Trophoblast cell (in vitro differentiated cells and primary cell): ENCODE measurements at regions not wholly inside any gene's neighbourhood (a gene's known extent, or its start where the extent isn't known, plus 50 kb on each side); places are given as distances from the start of the nearest gene placed in this dataset.

Experiments used
- DNase-seq, 2 donors: peaks; one replicate each; pipeline ENCODE4 v3.0.0-alpha.2; 2016
- H2AFZ ChIP-seq: 2 replicates; pipeline ENCODE4 v1.6.1; 2013; ENCODE audit warnings: low read length, moderate library complexity, mild to moderate bottlenecking; ENCODE audit not compliant: insufficient read depth, poor library complexity
- H2AK5ac ChIP-seq: 2 replicates; pipeline ENCODE4 v1.6.1; 2013; ENCODE audit warnings: mild to moderate bottlenecking, low read length
- H2BK120ac ChIP-seq: 2 replicates; pipeline ENCODE4 v1.6.1; 2013; ENCODE audit warnings: low read length, mild to moderate bottlenecking, moderate library complexity; ENCODE audit not compliant: insufficient read depth, poor library complexity
- H2BK12ac ChIP-seq: 2 replicates; pipeline ENCODE4 v1.6.1; 2013; ENCODE audit warnings: mild to moderate bottlenecking, low read length, moderate library complexity
- H2BK5ac ChIP-seq: 2 replicates; pipeline ENCODE4 v1.6.1; 2013; ENCODE audit warnings: low read length, low read depth, moderate library complexity, mild to moderate bottlenecking; ENCODE audit not compliant: poor library complexity
- H3K14ac ChIP-seq: 2 replicates; pipeline ENCODE4 v1.6.1; 2013; ENCODE audit warnings: mild to moderate bottlenecking, low read length
- H3K18ac ChIP-seq: 2 replicates; pipeline ENCODE4 v1.6.1; 2013; ENCODE audit warnings: mild to moderate bottlenecking, low read length
- H3K23ac ChIP-seq: 2 replicates; pipeline ENCODE4 v1.6.1; 2013; ENCODE audit warnings: low read length
- H3K27ac ChIP-seq: 2 replicates; pipeline ENCODE4 v1.5.1; 2013; ENCODE audit warnings: low read depth, mild to moderate bottlenecking, inconsistent platforms, low read length, moderate library complexity
- H3K27me3 ChIP-seq: 2 replicates; pipeline ENCODE4 v1.6.1; 2013; ENCODE audit warnings: inconsistent platforms, mild to moderate bottlenecking, low read length, moderate library complexity; ENCODE audit not compliant: insufficient read depth
- H3K36me3 ChIP-seq, 2 experiments: 1 replicate in 1 of 2; 2 replicates in 1 of 2; pipeline ENCODE4 v1.6.1; 2013; ENCODE audit warnings: low read length in 2 of 2, mild to moderate bottlenecking in 2 of 2, moderate library complexity in 1 of 2; ENCODE audit not compliant: insufficient read depth in 2 of 2, control insufficient read depth in 1 of 2
- H3K4ac ChIP-seq: 2 replicates; pipeline ENCODE4 v1.6.1; 2013; ENCODE audit warnings: low read depth, mild to moderate bottlenecking, low read length, moderate library complexity
- H3K4me1 ChIP-seq, 2 experiments: 1 replicate in 1 of 2; 2 replicates in 1 of 2; pipeline ENCODE4 v1.6.1; 2013; ENCODE audit warnings: low read length in 2 of 2, mild to moderate bottlenecking in 2 of 2, moderate library complexity in 1 of 2; ENCODE audit not compliant: insufficient read depth in 2 of 2, control insufficient read depth in 1 of 2
- H3K4me2 ChIP-seq: 2 replicates; pipeline ENCODE4 v1.6.1; 2013; ENCODE audit warnings: inconsistent platforms, mild to moderate bottlenecking, low read length, moderate library complexity
- H3K4me3 ChIP-seq: 2 replicates; pipeline ENCODE4 v1.5.1; 2013; ENCODE audit warnings: mild to moderate bottlenecking, low read depth, low read length, inconsistent platforms
- H3K79me1 ChIP-seq: one replicate; pipeline ENCODE4 v1.6.1; 2013; ENCODE audit warnings: low read length
- H3K79me2 ChIP-seq: 2 replicates; pipeline ENCODE4 v1.6.1; 2013; ENCODE audit warnings: low read length, mild to moderate bottlenecking; ENCODE audit not compliant: control insufficient read depth, insufficient read depth, poor library complexity
- H3K9ac ChIP-seq: 2 replicates; pipeline ENCODE4 v1.6.1; 2013; ENCODE audit warnings: mild to moderate bottlenecking, low read length
- H3K9me3 ChIP-seq: 2 replicates; pipeline ENCODE4 v1.6.1; 2013; ENCODE audit warnings: low read depth, mild to moderate bottlenecking, control low read depth, inconsistent platforms, low read length; ENCODE audit not compliant: insufficient read depth
- H4K12ac ChIP-seq: 2 replicates; pipeline ENCODE4 v1.6.1; 2013; ENCODE audit warnings: low read depth, mild to moderate bottlenecking, low read length, moderate library complexity
- H4K8ac ChIP-seq: 2 replicates; pipeline ENCODE4 v1.6.1; 2013; ENCODE audit warnings: low read depth, mild to moderate bottlenecking, low read length, moderate library complexity
- H4K91ac ChIP-seq: one replicate; pipeline ENCODE4 v1.6.1; 2013; ENCODE audit warnings: low read depth, mild to moderate bottlenecking, low read length, moderate library complexity
- WGBS: extraction: QIAGEN DNeasy Blood & Tissue Kit; methylation state at CpG from one replicate; pipeline ENCODE4 v1.1.7; 2013; ENCODE audit warnings: missing lambda C conversion rate; ENCODE audit not compliant: insufficient read length, insufficient coverage; ENCODE audit errors: extremely low coverage; 5-methylcytosine and 5-hydroxymethylcytosine counted together

- no peak overlapping the region for H2AK5ac ChIP-seq
- no peak for DNase-seq
- no peak overlapping the region for H3K18ac ChIP-seq
- no peak overlapping the region for H3K27ac ChIP-seq
- no CpG with 5 or more reads among the region's 3 CpGs for WGBS
- H3K4me1 ChIP-seq: no peaks in the 10 kb centered on the region
- H3K14ac ChIP-seq: no peak overlapping the region
- H2BK12ac ChIP-seq: no peak overlapping the region
- H3K4me3 ChIP-seq: no peak overlapping the region
- no peaks in the 10 kb centered on the region for H3K36me3 ChIP-seq
- H2BK5ac ChIP-seq: no peak overlapping the region
- no peaks in the 10 kb centered on the region for H3K79me2 ChIP-seq
- no peak overlapping the region for H2AFZ ChIP-seq
- H3K4ac ChIP-seq: no peak overlapping the region
- no peak overlapping the region for H3K9ac ChIP-seq
- H3K4me2 ChIP-seq: no peak overlapping the region
- H3K9me3 ChIP-seq: no peaks in the 10 kb centered on the region
- H3K23ac ChIP-seq: no peak overlapping the region
- no peak overlapping the region for H2BK120ac ChIP-seq
- no peaks in the 10 kb centered on the region for H3K27me3 ChIP-seq
- no peak overlapping the region for H4K8ac ChIP-seq
- H3K79me1 ChIP-seq: no peaks in the 10 kb centered on the region
- no peak overlapping the region for H4K91ac ChIP-seq
- H4K12ac ChIP-seq: no peak overlapping the region
Observed at GRCh38 chr2:11933854-11934253, 187.4 kb downstream of the LPIN1 start.

GRCh38 chr2:11936761-11937160, 190.3 kb downstream of the LPIN1 start:
- H2BK120ac ChIP-seq: no peak overlapping the region
- H3K4ac ChIP-seq: no peak overlapping the region
- no peaks in the 10 kb centered on the region for H3K79me2 ChIP-seq
- H3K79me1 ChIP-seq: no peaks in the 10 kb centered on the region
- no peak overlapping the region for H3K23ac ChIP-seq
- no peak overlapping the region for H4K12ac ChIP-seq
- no peaks in the 10 kb centered on the region for H3K36me3 ChIP-seq
- no CpG with 5 or more reads among the region's 9 CpGs for WGBS
- no peak overlapping the region for H3K9ac ChIP-seq
- H3K4me3 ChIP-seq: no peak overlapping the region
- no peak overlapping the region for H2AK5ac ChIP-seq
- no peak overlapping the region for H4K8ac ChIP-seq
- no peak overlapping the region for H4K91ac ChIP-seq
- H3K9me3 ChIP-seq: no peaks in the 10 kb centered on the region
- no peak overlapping the region for H3K4me2 ChIP-seq
- H3K4me1 ChIP-seq: no peaks in the 10 kb centered on the region
- no peaks in the 10 kb centered on the region for H3K27me3 ChIP-seq
- H2BK5ac ChIP-seq: no peak overlapping the region
- no peak for DNase-seq
- no peak overlapping the region for H2BK12ac ChIP-seq
- H3K14ac ChIP-seq: no peak overlapping the region
- no peak overlapping the region for H2AFZ ChIP-seq
- H3K27ac ChIP-seq: no peak overlapping the region
- no peak overlapping the region for H3K18ac ChIP-seq

- Histone ChIP-seq H2AFZ (no peak overlapping the region), H3K4me1 (no peaks in the 10 kb centered on the region), H3K9ac (no peak overlapping the region), H3K4ac (no peak overlapping the region), H3K4me2 (no peak overlapping the region), H3K18ac (no peak overlapping the region), H3K27ac (no peak overlapping the region), H3K79me2 (no peaks in the 10 kb centered on the region), H3K14ac (no peak overlapping the region), H3K9me3 (no peaks in the 10 kb centered on the region), H3K4me3 (no peak overlapping the region), H4K91ac (no peak overlapping the region), H3K27me3 (no peaks in the 10 kb centered on the region), H3K36me3 (no peaks in the 10 kb centered on the region), H4K12ac (no peak overlapping the region), H2AK5ac (no peak overlapping the region), H4K8ac (no peak overlapping the region), H2BK12ac (no peak overlapping the region), H2BK5ac (no peak overlapping the region), H2BK120ac (no peak overlapping the region), H3K23ac (no peak overlapping the region), H3K79me1 (no peaks in the 10 kb centered on the region)
- peak; percentile 10 to 39 for DNase-seq
- WGBS: no CpG with 5 or more reads among the region's 11 CpGs
Observed at GRCh38 chr2:11938196-11938595, 191.8 kb downstream of the LPIN1 start.

- Histone ChIP-seq H4K91ac (no peak overlapping the region), H3K79me1 (no peaks in the 10 kb centered on the region), H2AFZ (no peak overlapping the region), H2BK120ac (no peak overlapping the region), H4K12ac (no peak overlapping the region), H3K4me3 (no peak overlapping the region), H3K14ac (no peak overlapping the region), H3K4me2 (no peak overlapping the region), H3K23ac (no peak overlapping the region), H3K79me2 (no peaks in the 10 kb centered on the region), H3K4me1 (no peaks in the 10 kb centered on the region), H3K9ac (no peak overlapping the region), H3K27me3 (no peaks in the 10 kb centered on the region), H3K18ac (no peak overlapping the region), H3K27ac (no peak overlapping the region), H3K4ac (no peak overlapping the region), H4K8ac (no peak overlapping the region), H2BK12ac (no peak overlapping the region), H2AK5ac (no peak overlapping the region), H3K9me3 (no peaks in the 10 kb centered on the region), H3K36me3 (no peaks in the 10 kb centered on the region), H2BK5ac (no peak overlapping the region)
- no peak for DNase-seq
- 100% methylated on average over 1 of the region's 2 CpGs for WGBS
Observed at GRCh38 chr2:11939523-11939922, 193.1 kb downstream of the LPIN1 start.
